IMR-90 (cell line): ENCODE measurements at regions not wholly inside any gene's neighbourhood (a gene's known extent, or its start where the extent isn't known, plus 50 kb on each side); places are given as distances from the start of the nearest gene placed in this dataset.

ENCODE experiments used
- ATAC-seq: fragments of 200-7000 bp; cut with Tn5 transposase; 2 replicates; pipeline ENCODE4 v1.9.1; 2020; ENCODE audit warnings: low read depth, mild to moderate bottlenecking, moderate library complexity
- BruUV-seq: library from RNA; stranded (reverse); fragments of 400-500 nt; replicated peaks from 2 replicates; lab custom pipeline; 2021; lab: Mats Ljungman, UMichigan
- CTCF ChIA-PET: fragments of 300-600 bp; formaldehyde crosslinking; extraction: SDS; loops from one replicate; lab custom pipeline; 2021; ENCODE audit warnings: antibody characterized with exemption; lab: Yijun Ruan, JAX
- POLR2A ChIA-PET: fragments of 300-600 bp; sonication (Branson Sonifier 250); formaldehyde crosslinking; loops from one replicate; lab custom pipeline; 2022; ENCODE audit warnings: antibody characterized with exemption; ENCODE audit not compliant: unreplicated experiment; lab: Charles Lee
- DNase-seq: peaks from one replicate; pipeline ENCODE4 v3.0.0; 2013
- H2AFZ ChIP-seq: replicated peaks from 2 replicates; pipeline ENCODE3; 2013; ENCODE audit warnings: low read length, mild to moderate bottlenecking; ENCODE audit not compliant: poor library complexity
- H2AK5ac ChIP-seq: 2 replicates; pipeline ENCODE4 v1.6.1; 2013; ENCODE audit warnings: low read depth, low read length, inconsistent platforms
- H2AK9ac ChIP-seq: replicated peaks from 2 replicates; pipeline ENCODE3; 2013; ENCODE audit warnings: mild to moderate bottlenecking, low read depth, low read length, moderate library complexity; ENCODE audit not compliant: poor library complexity
- H2BK120ac ChIP-seq: 2 replicates; pipeline ENCODE4 v1.6.1; 2013; ENCODE audit warnings: low read depth, low read length, inconsistent platforms
- H2BK15ac ChIP-seq: 3 replicates; pipeline ENCODE4 v1.6.1; 2013; ENCODE audit warnings: low read depth, low read length, inconsistent platforms
- H2BK20ac ChIP-seq: 2 replicates; pipeline ENCODE4 v1.6.1; 2013; ENCODE audit warnings: low read depth, mild to moderate bottlenecking, inconsistent platforms, low read length, moderate library complexity
- H2BK5ac ChIP-seq: 2 replicates; pipeline ENCODE4 v1.6.1; 2013; ENCODE audit warnings: mild to moderate bottlenecking, low read depth, low read length, inconsistent platforms; ENCODE audit not compliant: poor library complexity, severe bottlenecking
- H3K14ac ChIP-seq: replicated peaks from 2 replicates; pipeline ENCODE4 v1.6.1; 2013; ENCODE audit warnings: low read depth, low read length, inconsistent platforms
- H3K18ac ChIP-seq: 2 replicates; pipeline ENCODE4 v1.6.1; 2013; ENCODE audit warnings: low read depth, low read length, control low read depth
- H3K23ac ChIP-seq: 2 replicates; pipeline ENCODE4 v1.6.1; 2013; ENCODE audit warnings: low read depth, low read length, inconsistent platforms
- H3K27ac ChIP-seq: 2 replicates; pipeline ENCODE4 v1.5.1; 2013; ENCODE audit warnings: mild to moderate bottlenecking, control low read depth, low read length; ENCODE audit not compliant: insufficient read depth
- H3K27me3 ChIP-seq: 2 replicates; pipeline ENCODE4 v1.6.1; 2013; ENCODE audit warnings: low read length; ENCODE audit not compliant: control insufficient read depth, insufficient read depth
- H3K36me3 ChIP-seq: 2 replicates; pipeline ENCODE4 v1.6.1; 2013; ENCODE audit warnings: low read length, mixed read lengths; ENCODE audit not compliant: control insufficient read depth, insufficient read depth
- H3K4ac ChIP-seq: 2 replicates; pipeline ENCODE4 v1.6.1; 2013; ENCODE audit warnings: low read depth, low read length, inconsistent platforms
- H3K4me1 ChIP-seq: 2 replicates; pipeline ENCODE4 v1.6.1; 2013; ENCODE audit warnings: low read length, mixed read lengths; ENCODE audit not compliant: control insufficient read depth, insufficient read depth
- H3K4me2 ChIP-seq: 2 replicates; pipeline ENCODE4 v1.6.1; 2013; ENCODE audit warnings: low read depth, mild to moderate bottlenecking, control low read depth, low read length, moderate library complexity
- H3K4me3 ChIP-seq: 2 replicates; pipeline ENCODE4 v1.5.1; 2013; ENCODE audit warnings: low read depth, mild to moderate bottlenecking, control low read depth, low read length, moderate library complexity; ENCODE audit not compliant: insufficient read depth
- H3K56ac ChIP-seq: 2 replicates; pipeline ENCODE4 v1.6.1; 2013; ENCODE audit warnings: low read length, inconsistent platforms; ENCODE audit not compliant: insufficient read depth; ENCODE audit errors: extremely low read depth
- H3K79me1 ChIP-seq, 2 experiments: 2 replicates each; pipeline ENCODE4 v1.6.1; 2013; ENCODE audit warnings: low read length in 2 of 2, inconsistent platforms in 1 of 2, low read depth in 1 of 2
- H3K9ac ChIP-seq: 2 replicates; pipeline ENCODE4 v1.6.1; 2013; ENCODE audit warnings: low read depth, low read length, control low read depth
- H3K9me1 ChIP-seq: 2 replicates; pipeline ENCODE4 v1.6.1; 2013; ENCODE audit warnings: low read length, inconsistent platforms; ENCODE audit not compliant: insufficient read depth
- H3K9me3 ChIP-seq: 2 replicates; pipeline ENCODE4 v1.6.1; 2013; ENCODE audit warnings: low read length; ENCODE audit not compliant: control insufficient read depth, insufficient read depth
- H4K20me1 ChIP-seq: 2 replicates; pipeline ENCODE4 v1.6.1; 2013; ENCODE audit warnings: low read length, inconsistent platforms; ENCODE audit not compliant: insufficient read depth
- H4K5ac ChIP-seq: 2 replicates; pipeline ENCODE4 v1.6.1; 2013; ENCODE audit warnings: mild to moderate bottlenecking, low read depth, low read length, control low read depth
- H4K8ac ChIP-seq, 2 experiments: 2 replicates each; pipeline ENCODE4 v1.6.1; 2013; ENCODE audit warnings: low read depth in 2 of 2, low read length in 2 of 2, control low read depth in 1 of 2, inconsistent platforms in 1 of 2
- H4K91ac ChIP-seq: 2 replicates; pipeline ENCODE4 v1.6.1; 2013; ENCODE audit warnings: low read depth, low read length, inconsistent platforms; ENCODE audit not compliant: insufficient read depth
- BHLHE40 ChIP-seq: fragments of 150-350 bp; IDR thresholded peaks from 2 replicates; pipeline ENCODE4 v1.6.1; 2016; ENCODE audit warnings: mild to moderate bottlenecking, low read depth, low read length
- CHD1 ChIP-seq: IDR thresholded peaks from 2 replicates; pipeline ENCODE4 v1.6.1; 2012; ENCODE audit warnings: low read depth, low read length, improper control_type of control experiment
- FOS ChIP-seq: fragments of 150-350 bp; IDR thresholded peaks from 2 replicates; pipeline ENCODE4 v1.6.1; 2016; ENCODE audit warnings: low read depth, low read length
- MXI1 ChIP-seq: IDR thresholded peaks from 2 replicates; pipeline ENCODE4 v1.6.1; 2012; ENCODE audit warnings: low read depth, mild to moderate bottlenecking, low read length, moderate library complexity, borderline replicate concordance
- NFE2L2 ChIP-seq: fragments of 150-350 bp; IDR thresholded peaks from 2 replicates; pipeline ENCODE4 v1.6.1; 2016; ENCODE audit warnings: low read depth, mild to moderate bottlenecking, low read length
- RCOR1 ChIP-seq: IDR thresholded peaks from 2 replicates; pipeline ENCODE4 v1.6.1; 2012; ENCODE audit warnings: mild to moderate bottlenecking, low read length, improper control_type of control experiment; ENCODE audit not compliant: insufficient replicate concordance
- WGBS, 2 experiments: methylation state at CpG; one replicate each; pipeline versions ENCODE4 v1.1.5 to v1.1.7; 2013; ENCODE audit warnings: missing lambda C conversion rate in 2 of 2; ENCODE audit not compliant: insufficient read length in 1 of 2; ENCODE audit errors: extremely low coverage in 2 of 2; 5-methylcytosine and 5-hydroxymethylcytosine counted together
- dilution Hi-C: fragments of 300-500 bp; cut with HindIII; formaldehyde crosslinking; loops from one replicate; pipeline ENCODE4 v1.14.3; 2018; ENCODE audit warnings: low sequenced_read_pairs; ENCODE audit not compliant: unreplicated experiment
- in situ Hi-C: fragments of 300-500 bp; cut with MboI; formaldehyde crosslinking; loops from 3 replicates; pipeline ENCODE4 v1.14.3; 2019; ENCODE audit warnings: low sequenced_read_pairs, inconsistent platforms, mixed read lengths
- intact Hi-C: fragments of 100-400 bp; cut with micrococcal nuclease; formaldehyde crosslinking; loops from 2 replicates; pipeline ENCODE4 v1.10.0; 2022
- TF ChIP-seq, protein P1 (sequence below): conservative IDR thresholded peaks from 2 replicates; pipeline ENCODE4 v1.5.1; 2012; ENCODE audit warnings: mild to moderate bottlenecking, low read depth, low read length, improper control_type of control experiment
- TF ChIP-seq, protein P2 (sequence below): fragments of 150-350 bp; IDR thresholded peaks from 2 replicates; pipeline ENCODE4 v1.6.1; 2016; ENCODE audit warnings: low read depth, mild to moderate bottlenecking, low read length, moderate library complexity, borderline replicate concordance
- TF ChIP-seq, protein P3 (sequence below): fragments of 150-350 bp; IDR thresholded peaks from 2 replicates; pipeline ENCODE4 v1.6.1; 2017; ENCODE audit warnings: mild to moderate bottlenecking, antibody characterized with exemption, low read length, low read depth

DNA sequence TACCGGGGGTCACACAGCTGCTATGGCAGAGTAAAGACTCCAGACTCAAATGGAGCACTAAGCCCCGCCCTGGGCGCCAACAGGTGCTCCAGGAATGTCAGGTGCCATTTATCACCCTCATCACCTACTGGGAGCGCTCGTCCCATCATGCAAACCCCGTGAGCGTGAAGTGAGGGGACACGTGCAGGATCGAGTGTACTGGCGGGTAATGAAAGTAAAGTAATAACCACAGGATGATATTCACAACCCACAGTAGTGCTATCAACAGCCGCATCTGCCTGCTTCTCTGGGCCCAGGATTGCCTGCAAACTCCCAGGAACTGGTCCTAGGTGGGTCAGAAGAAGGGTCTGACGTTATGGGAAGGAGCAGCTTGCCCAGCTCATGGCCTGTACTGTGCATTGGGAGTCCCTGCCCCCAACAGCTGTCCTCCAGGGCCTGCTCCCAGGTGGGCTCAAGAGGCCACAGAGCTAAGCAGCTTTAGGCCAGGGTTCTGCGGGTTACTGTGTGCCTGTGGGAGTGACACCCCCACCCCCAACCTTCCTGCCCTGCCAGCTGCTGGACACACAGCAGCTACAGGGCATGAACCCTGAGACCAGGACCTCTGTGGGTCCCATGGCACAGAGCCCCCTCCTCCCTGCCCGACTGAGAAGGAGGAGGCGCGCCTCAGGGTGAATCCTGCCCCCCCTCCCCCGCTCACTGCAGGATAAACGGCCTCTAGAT lies 120.5 kb upstream of the SULF2 start:
- no peaks in the 10 kb centered on the region for H3K9me1 ChIP-seq
- ChIA-PET POLR2A (no interaction called here), CTCF (no interaction called here)
- no peak overlapping the region for H4K8ac ChIP-seq
- no peak overlapping the region for H3K4ac ChIP-seq
- H3K23ac ChIP-seq, result no peak overlapping the region
- H4K20me1 ChIP-seq, result no peaks in the 10 kb centered on the region
- no peak overlapping the region for H2BK5ac ChIP-seq
- no peak overlapping the region for H2AK5ac ChIP-seq
- H4K91ac ChIP-seq, result no peak overlapping the region
- no peak overlapping the region for H3K27ac ChIP-seq
- H4K5ac ChIP-seq, result no peak overlapping the region
- no peak overlapping the region for H2AFZ ChIP-seq
- H3K14ac ChIP-seq, result no peak overlapping the region
- ATAC-seq (no peak), DNase-seq (no peak)
- no peaks in the 10 kb centered on the region for H3K36me3 ChIP-seq
- H2BK15ac ChIP-seq, result no peak overlapping the region
- no peaks in the 10 kb centered on the region for H3K79me1 ChIP-seq
- intact Hi-C loops (no loop called here), dilution Hi-C loops (no loop called here), in situ Hi-C loops (no loop called here)
- no peaks in the 10 kb centered on the region for H3K4me1 ChIP-seq
- H3K4me3 ChIP-seq, result no peak overlapping the region
- no peaks in the 10 kb centered on the region for H3K9me3 ChIP-seq
- H2BK20ac ChIP-seq, result no peak overlapping the region
- WGBS, 2 experiments, result no CpG with 5 or more reads among the region's 18 CpGs
- no peaks in the 10 kb centered on the region; the same call in 1 of the 2 replicates for H3K27me3 ChIP-seq
- H2AK9ac ChIP-seq, result no peak overlapping the region
- TF ChIP-seq BHLHE40, result no peak
- TF ChIP-seq RCOR1, result no peak
- TF ChIP-seq, protein P1, sequence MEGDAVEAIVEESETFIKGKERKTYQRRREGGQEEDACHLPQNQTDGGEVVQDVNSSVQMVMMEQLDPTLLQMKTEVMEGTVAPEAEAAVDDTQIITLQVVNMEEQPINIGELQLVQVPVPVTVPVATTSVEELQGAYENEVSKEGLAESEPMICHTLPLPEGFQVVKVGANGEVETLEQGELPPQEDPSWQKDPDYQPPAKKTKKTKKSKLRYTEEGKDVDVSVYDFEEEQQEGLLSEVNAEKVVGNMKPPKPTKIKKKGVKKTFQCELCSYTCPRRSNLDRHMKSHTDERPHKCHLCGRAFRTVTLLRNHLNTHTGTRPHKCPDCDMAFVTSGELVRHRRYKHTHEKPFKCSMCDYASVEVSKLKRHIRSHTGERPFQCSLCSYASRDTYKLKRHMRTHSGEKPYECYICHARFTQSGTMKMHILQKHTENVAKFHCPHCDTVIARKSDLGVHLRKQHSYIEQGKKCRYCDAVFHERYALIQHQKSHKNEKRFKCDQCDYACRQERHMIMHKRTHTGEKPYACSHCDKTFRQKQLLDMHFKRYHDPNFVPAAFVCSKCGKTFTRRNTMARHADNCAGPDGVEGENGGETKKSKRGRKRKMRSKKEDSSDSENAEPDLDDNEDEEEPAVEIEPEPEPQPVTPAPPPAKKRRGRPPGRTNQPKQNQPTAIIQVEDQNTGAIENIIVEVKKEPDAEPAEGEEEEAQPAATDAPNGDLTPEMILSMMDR, result no peak
- no peak for TF ChIP-seq MXI1
- TF ChIP-seq, protein P2, sequence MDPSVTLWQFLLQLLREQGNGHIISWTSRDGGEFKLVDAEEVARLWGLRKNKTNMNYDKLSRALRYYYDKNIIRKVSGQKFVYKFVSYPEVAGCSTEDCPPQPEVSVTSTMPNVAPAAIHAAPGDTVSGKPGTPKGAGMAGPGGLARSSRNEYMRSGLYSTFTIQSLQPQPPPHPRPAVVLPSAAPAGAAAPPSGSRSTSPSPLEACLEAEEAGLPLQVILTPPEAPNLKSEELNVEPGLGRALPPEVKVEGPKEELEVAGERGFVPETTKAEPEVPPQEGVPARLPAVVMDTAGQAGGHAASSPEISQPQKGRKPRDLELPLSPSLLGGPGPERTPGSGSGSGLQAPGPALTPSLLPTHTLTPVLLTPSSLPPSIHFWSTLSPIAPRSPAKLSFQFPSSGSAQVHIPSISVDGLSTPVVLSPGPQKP, result no peak
- TF ChIP-seq, protein P3, sequence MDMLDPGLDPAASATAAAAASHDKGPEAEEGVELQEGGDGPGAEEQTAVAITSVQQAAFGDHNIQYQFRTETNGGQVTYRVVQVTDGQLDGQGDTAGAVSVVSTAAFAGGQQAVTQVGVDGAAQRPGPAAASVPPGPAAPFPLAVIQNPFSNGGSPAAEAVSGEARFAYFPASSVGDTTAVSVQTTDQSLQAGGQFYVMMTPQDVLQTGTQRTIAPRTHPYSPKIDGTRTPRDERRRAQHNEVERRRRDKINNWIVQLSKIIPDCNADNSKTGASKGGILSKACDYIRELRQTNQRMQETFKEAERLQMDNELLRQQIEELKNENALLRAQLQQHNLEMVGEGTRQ, result no peak
- TF ChIP-seq FOS, result no peak
- no peak for TF ChIP-seq NFE2L2
- no peak for TF ChIP-seq CHD1
- no peak overlapping the region for H3K56ac ChIP-seq
- H3K9ac ChIP-seq, result no peak overlapping the region
- no peak overlapping the region for H2BK120ac ChIP-seq
- H3K4me2 ChIP-seq, result no peak overlapping the region
- BruUV-seq, result no TSS peak
- no peak overlapping the region for H3K18ac ChIP-seq
